ENCODE measurements at regions not wholly inside any gene's neighbourhood (a gene's known extent, or its start where the extent isn't known, plus 50 kb on each side); places are given as distances from the start of the nearest gene placed in this dataset.

DNA sequence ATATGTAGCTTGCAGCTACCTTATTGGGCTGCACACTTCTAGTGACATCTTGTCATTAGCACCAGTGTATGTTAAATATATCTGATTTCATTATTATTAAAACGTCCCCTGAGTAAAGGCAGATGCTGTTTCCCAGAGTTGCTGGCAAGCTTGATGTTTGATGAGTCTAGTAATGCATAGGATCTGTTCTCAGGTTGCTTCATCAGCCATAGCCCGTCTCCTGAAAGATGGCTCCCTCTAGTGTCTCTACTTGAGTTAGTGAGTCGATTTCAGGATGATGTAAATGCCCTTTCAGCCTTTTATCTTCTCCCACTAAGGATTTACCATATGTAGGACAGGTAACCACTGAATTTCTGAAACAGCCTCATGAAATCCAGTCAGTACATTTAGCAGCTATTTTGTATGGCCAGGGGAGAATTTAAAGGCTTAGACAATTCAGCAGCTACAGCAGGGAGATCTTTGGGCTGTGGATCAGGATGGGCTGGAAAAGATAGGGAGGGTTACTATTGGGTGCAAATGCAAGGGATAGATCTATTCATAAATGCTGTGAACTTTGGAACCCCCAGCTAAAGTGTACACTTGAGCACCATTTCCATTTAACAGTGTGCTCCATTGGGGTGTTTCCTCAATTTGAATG lies 376.3 kb downstream of the CNTNAP4 start:
- TF ChIP-seq, protein P1, sequence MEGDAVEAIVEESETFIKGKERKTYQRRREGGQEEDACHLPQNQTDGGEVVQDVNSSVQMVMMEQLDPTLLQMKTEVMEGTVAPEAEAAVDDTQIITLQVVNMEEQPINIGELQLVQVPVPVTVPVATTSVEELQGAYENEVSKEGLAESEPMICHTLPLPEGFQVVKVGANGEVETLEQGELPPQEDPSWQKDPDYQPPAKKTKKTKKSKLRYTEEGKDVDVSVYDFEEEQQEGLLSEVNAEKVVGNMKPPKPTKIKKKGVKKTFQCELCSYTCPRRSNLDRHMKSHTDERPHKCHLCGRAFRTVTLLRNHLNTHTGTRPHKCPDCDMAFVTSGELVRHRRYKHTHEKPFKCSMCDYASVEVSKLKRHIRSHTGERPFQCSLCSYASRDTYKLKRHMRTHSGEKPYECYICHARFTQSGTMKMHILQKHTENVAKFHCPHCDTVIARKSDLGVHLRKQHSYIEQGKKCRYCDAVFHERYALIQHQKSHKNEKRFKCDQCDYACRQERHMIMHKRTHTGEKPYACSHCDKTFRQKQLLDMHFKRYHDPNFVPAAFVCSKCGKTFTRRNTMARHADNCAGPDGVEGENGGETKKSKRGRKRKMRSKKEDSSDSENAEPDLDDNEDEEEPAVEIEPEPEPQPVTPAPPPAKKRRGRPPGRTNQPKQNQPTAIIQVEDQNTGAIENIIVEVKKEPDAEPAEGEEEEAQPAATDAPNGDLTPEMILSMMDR (IDR thresholded peaks at IDR 0.05), result no peak
- TF ChIP-seq POLR2A (IDR thresholded peaks at IDR 0.05), result no peak
